IMR-90 (cell line): ENCODE measurements at regions not wholly inside any gene's neighbourhood (a gene's known extent, or its start where the extent isn't known, plus 50 kb on each side); places are given as distances from the start of the nearest gene placed in this dataset.

Source experiments
- ATAC-seq: fragments of 200-7000 bp; cut with Tn5 transposase; 2 replicates; pipeline ENCODE4 v1.9.1; 2020; ENCODE audit warnings: low read depth, mild to moderate bottlenecking, moderate library complexity
- BruUV-seq: library from RNA; stranded (reverse); fragments of 400-500 nt; replicated peaks from 2 replicates; lab custom pipeline; 2021; lab: Mats Ljungman, UMichigan
- CTCF ChIA-PET: fragments of 300-600 bp; formaldehyde crosslinking; extraction: SDS; loops from one replicate; lab custom pipeline; 2021; ENCODE audit warnings: antibody characterized with exemption; lab: Yijun Ruan, JAX
- POLR2A ChIA-PET: fragments of 300-600 bp; sonication (Branson Sonifier 250); formaldehyde crosslinking; loops from one replicate; lab custom pipeline; 2022; ENCODE audit warnings: antibody characterized with exemption; ENCODE audit not compliant: unreplicated experiment; lab: Charles Lee
- DNase-seq: peaks from one replicate; pipeline ENCODE4 v3.0.0; 2013
- H2AFZ ChIP-seq: replicated peaks from 2 replicates; pipeline ENCODE3; 2013; ENCODE audit warnings: low read length, mild to moderate bottlenecking; ENCODE audit not compliant: poor library complexity
- H2AK5ac ChIP-seq: 2 replicates; pipeline ENCODE4 v1.6.1; 2013; ENCODE audit warnings: low read depth, low read length, inconsistent platforms
- H2AK9ac ChIP-seq: replicated peaks from 2 replicates; pipeline ENCODE3; 2013; ENCODE audit warnings: mild to moderate bottlenecking, low read depth, low read length, moderate library complexity; ENCODE audit not compliant: poor library complexity
- H2BK120ac ChIP-seq: 2 replicates; pipeline ENCODE4 v1.6.1; 2013; ENCODE audit warnings: low read depth, low read length, inconsistent platforms
- H2BK15ac ChIP-seq: 3 replicates; pipeline ENCODE4 v1.6.1; 2013; ENCODE audit warnings: low read depth, low read length, inconsistent platforms
- H2BK20ac ChIP-seq: 2 replicates; pipeline ENCODE4 v1.6.1; 2013; ENCODE audit warnings: low read depth, mild to moderate bottlenecking, inconsistent platforms, low read length, moderate library complexity
- H2BK5ac ChIP-seq: 2 replicates; pipeline ENCODE4 v1.6.1; 2013; ENCODE audit warnings: mild to moderate bottlenecking, low read depth, low read length, inconsistent platforms; ENCODE audit not compliant: poor library complexity, severe bottlenecking
- H3K14ac ChIP-seq: replicated peaks from 2 replicates; pipeline ENCODE4 v1.6.1; 2013; ENCODE audit warnings: low read depth, low read length, inconsistent platforms
- H3K18ac ChIP-seq: 2 replicates; pipeline ENCODE4 v1.6.1; 2013; ENCODE audit warnings: low read depth, low read length, control low read depth
- H3K23ac ChIP-seq: 2 replicates; pipeline ENCODE4 v1.6.1; 2013; ENCODE audit warnings: low read depth, low read length, inconsistent platforms
- H3K27ac ChIP-seq: 2 replicates; pipeline ENCODE4 v1.5.1; 2013; ENCODE audit warnings: mild to moderate bottlenecking, control low read depth, low read length; ENCODE audit not compliant: insufficient read depth
- H3K27me3 ChIP-seq: 2 replicates; pipeline ENCODE4 v1.6.1; 2013; ENCODE audit warnings: low read length; ENCODE audit not compliant: control insufficient read depth, insufficient read depth
- H3K36me3 ChIP-seq: 2 replicates; pipeline ENCODE4 v1.6.1; 2013; ENCODE audit warnings: low read length, mixed read lengths; ENCODE audit not compliant: control insufficient read depth, insufficient read depth
- H3K4ac ChIP-seq: 2 replicates; pipeline ENCODE4 v1.6.1; 2013; ENCODE audit warnings: low read depth, low read length, inconsistent platforms
- H3K4me1 ChIP-seq: 2 replicates; pipeline ENCODE4 v1.6.1; 2013; ENCODE audit warnings: low read length, mixed read lengths; ENCODE audit not compliant: control insufficient read depth, insufficient read depth
- H3K4me2 ChIP-seq: 2 replicates; pipeline ENCODE4 v1.6.1; 2013; ENCODE audit warnings: low read depth, mild to moderate bottlenecking, control low read depth, low read length, moderate library complexity
- H3K4me3 ChIP-seq: 2 replicates; pipeline ENCODE4 v1.5.1; 2013; ENCODE audit warnings: low read depth, mild to moderate bottlenecking, control low read depth, low read length, moderate library complexity; ENCODE audit not compliant: insufficient read depth
- H3K56ac ChIP-seq: 2 replicates; pipeline ENCODE4 v1.6.1; 2013; ENCODE audit warnings: low read length, inconsistent platforms; ENCODE audit not compliant: insufficient read depth; ENCODE audit errors: extremely low read depth
- H3K79me1 ChIP-seq, 2 experiments: 2 replicates each; pipeline ENCODE4 v1.6.1; 2013; ENCODE audit warnings: low read length in 2 of 2, inconsistent platforms in 1 of 2, low read depth in 1 of 2
- H3K9ac ChIP-seq: 2 replicates; pipeline ENCODE4 v1.6.1; 2013; ENCODE audit warnings: low read depth, low read length, control low read depth
- H3K9me1 ChIP-seq: 2 replicates; pipeline ENCODE4 v1.6.1; 2013; ENCODE audit warnings: low read length, inconsistent platforms; ENCODE audit not compliant: insufficient read depth
- H3K9me3 ChIP-seq: 2 replicates; pipeline ENCODE4 v1.6.1; 2013; ENCODE audit warnings: low read length; ENCODE audit not compliant: control insufficient read depth, insufficient read depth
- H4K20me1 ChIP-seq: 2 replicates; pipeline ENCODE4 v1.6.1; 2013; ENCODE audit warnings: low read length, inconsistent platforms; ENCODE audit not compliant: insufficient read depth
- H4K5ac ChIP-seq: 2 replicates; pipeline ENCODE4 v1.6.1; 2013; ENCODE audit warnings: mild to moderate bottlenecking, low read depth, low read length, control low read depth
- H4K8ac ChIP-seq, 2 experiments: 2 replicates each; pipeline ENCODE4 v1.6.1; 2013; ENCODE audit warnings: low read depth in 2 of 2, low read length in 2 of 2, control low read depth in 1 of 2, inconsistent platforms in 1 of 2
- H4K91ac ChIP-seq: 2 replicates; pipeline ENCODE4 v1.6.1; 2013; ENCODE audit warnings: low read depth, low read length, inconsistent platforms; ENCODE audit not compliant: insufficient read depth
- ELK1 ChIP-seq: fragments of 150-350 bp; IDR thresholded peaks from 2 replicates; pipeline ENCODE4 v1.6.1; 2016; ENCODE audit warnings: low read depth, mild to moderate bottlenecking, low read length, moderate library complexity, borderline replicate concordance
- SMC3 ChIP-seq: fragments of 150-350 bp; IDR thresholded peaks from 2 replicates; pipeline ENCODE4 v1.6.1; 2016; ENCODE audit warnings: low read depth, mild to moderate bottlenecking, antibody characterized with exemption, low read length, moderate library complexity
- USF2 ChIP-seq: fragments of 150-350 bp; IDR thresholded peaks from 2 replicates; pipeline ENCODE4 v1.6.1; 2017; ENCODE audit warnings: mild to moderate bottlenecking, antibody characterized with exemption, low read length, low read depth
- WGBS, 2 experiments: methylation state at CpG; one replicate each; pipeline versions ENCODE4 v1.1.5 to v1.1.7; 2013; ENCODE audit warnings: missing lambda C conversion rate in 2 of 2; ENCODE audit not compliant: insufficient read length in 1 of 2; ENCODE audit errors: extremely low coverage in 2 of 2; 5-methylcytosine and 5-hydroxymethylcytosine counted together
- dilution Hi-C: fragments of 300-500 bp; cut with HindIII; formaldehyde crosslinking; loops from one replicate; pipeline ENCODE4 v1.14.3; 2018; ENCODE audit warnings: low sequenced_read_pairs; ENCODE audit not compliant: unreplicated experiment
- in situ Hi-C: fragments of 300-500 bp; cut with MboI; formaldehyde crosslinking; loops from 3 replicates; pipeline ENCODE4 v1.14.3; 2019; ENCODE audit warnings: low sequenced_read_pairs, inconsistent platforms, mixed read lengths
- intact Hi-C: fragments of 100-400 bp; cut with micrococcal nuclease; formaldehyde crosslinking; loops from 2 replicates; pipeline ENCODE4 v1.10.0; 2022

- no peaks in the 10 kb centered on the region for H4K20me1 ChIP-seq
- peaks cover 2% of the 10 kb centered on the region; the same call in 1 of the 2 replicates for H3K9me3 ChIP-seq
- in situ Hi-C loops (no loop called here), intact Hi-C loops (no loop called here), dilution Hi-C loops (no loop called here)
- H3K4ac ChIP-seq, result no peak overlapping the region
- no peak overlapping the region for H2AFZ ChIP-seq
- no peak overlapping the region for H3K4me3 ChIP-seq
- H2AK5ac ChIP-seq, result no peak overlapping the region
- H3K23ac ChIP-seq, result no peak overlapping the region
- H3K27me3 ChIP-seq, result peaks cover 17% of the 10 kb centered on the region
- no peak overlapping the region for H3K4me2 ChIP-seq
- no peak overlapping the region for H4K5ac ChIP-seq
- ChIA-PET POLR2A (no interaction called here), CTCF (no interaction called here)
- no peak overlapping the region for H3K18ac ChIP-seq
- no peak overlapping the region for H2BK5ac ChIP-seq
- no peak overlapping the region for H2BK120ac ChIP-seq
- H3K9me1 ChIP-seq, result peaks cover 12% of the 10 kb centered on the region
- no peak overlapping the region for H2AK9ac ChIP-seq
- BruUV-seq, result no TSS peak
- WGBS, 2 experiments, result no CpG with 5 or more reads among the region's 3 CpGs
- DNase-seq, result no peak
- no peak overlapping the region for H2BK15ac ChIP-seq
- no peak overlapping the region for H3K14ac ChIP-seq
- ATAC-seq, result no peak
- no peaks in the 10 kb centered on the region for H3K79me1 ChIP-seq
- no peak overlapping the region for H3K9ac ChIP-seq
- peaks cover 12% of the 10 kb centered on the region for H3K4me1 ChIP-seq
- no peak overlapping the region for H2BK20ac ChIP-seq
- no peak overlapping the region for H3K56ac ChIP-seq
- TF ChIP-seq SMC3, result no peak
- TF ChIP-seq ELK1, result no peak
- TF ChIP-seq USF2, result no peak
- no peak overlapping the region for H4K91ac ChIP-seq
- H3K36me3 ChIP-seq, result no peaks in the 10 kb centered on the region
- no peak overlapping the region for H4K8ac ChIP-seq
- H3K27ac ChIP-seq, result no peak overlapping the region
Observed at GRCh38 chr22:27485842-27486241, 315.7 kb downstream of the MN1 start.
